IMR-90 (cell line): ENCODE measurements at regions not wholly inside any gene's neighbourhood (a gene's known extent, or its start where the extent isn't known, plus 50 kb on each side); places are given as distances from the start of the nearest gene placed in this dataset.

Experiments used
- CTCF ChIP-seq: conservative IDR thresholded peaks from 2 replicates; pipeline ENCODE4 v1.5.1; 2012; ENCODE audit warnings: mild to moderate bottlenecking, low read depth, low read length, improper control_type of control experiment
- RAD21 ChIP-seq: IDR thresholded peaks from 2 replicates; pipeline ENCODE4 v1.6.1; 2012; ENCODE audit warnings: low read length, improper control_type of control experiment

GRCh38 chr18:71523483-71524435 lies 1020.4 kb downstream of the CBLN2 start:
- TF ChIP-seq CTCF (no peak), RAD21 (no peak)
